ENCODE measurements at regions not wholly inside any gene's neighbourhood (a gene's known extent, or its start where the extent isn't known, plus 50 kb on each side); places are given as distances from the start of the nearest gene placed in this dataset.

DNA sequence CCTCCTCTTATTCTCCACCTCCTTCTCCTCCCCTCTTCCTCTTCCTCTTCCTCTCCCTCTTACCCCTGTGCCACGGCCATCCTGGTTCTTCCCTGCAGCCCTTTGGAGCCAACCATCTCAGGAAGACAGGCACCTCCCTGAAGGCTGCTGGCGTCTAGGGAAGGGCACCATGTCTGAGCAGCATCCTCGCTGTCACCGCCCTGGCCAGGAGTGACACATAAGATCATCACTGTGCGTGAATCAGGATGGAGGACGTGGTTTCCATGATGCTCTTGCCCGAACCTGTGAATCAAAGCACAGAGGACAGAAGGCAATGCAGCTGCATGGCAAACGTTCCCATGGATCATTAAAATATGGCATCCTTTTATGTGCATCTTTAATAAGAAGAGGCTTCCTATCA lies 236.0 kb downstream of the SH3BP4 start:
- TF ChIP-seq, protein P1, sequence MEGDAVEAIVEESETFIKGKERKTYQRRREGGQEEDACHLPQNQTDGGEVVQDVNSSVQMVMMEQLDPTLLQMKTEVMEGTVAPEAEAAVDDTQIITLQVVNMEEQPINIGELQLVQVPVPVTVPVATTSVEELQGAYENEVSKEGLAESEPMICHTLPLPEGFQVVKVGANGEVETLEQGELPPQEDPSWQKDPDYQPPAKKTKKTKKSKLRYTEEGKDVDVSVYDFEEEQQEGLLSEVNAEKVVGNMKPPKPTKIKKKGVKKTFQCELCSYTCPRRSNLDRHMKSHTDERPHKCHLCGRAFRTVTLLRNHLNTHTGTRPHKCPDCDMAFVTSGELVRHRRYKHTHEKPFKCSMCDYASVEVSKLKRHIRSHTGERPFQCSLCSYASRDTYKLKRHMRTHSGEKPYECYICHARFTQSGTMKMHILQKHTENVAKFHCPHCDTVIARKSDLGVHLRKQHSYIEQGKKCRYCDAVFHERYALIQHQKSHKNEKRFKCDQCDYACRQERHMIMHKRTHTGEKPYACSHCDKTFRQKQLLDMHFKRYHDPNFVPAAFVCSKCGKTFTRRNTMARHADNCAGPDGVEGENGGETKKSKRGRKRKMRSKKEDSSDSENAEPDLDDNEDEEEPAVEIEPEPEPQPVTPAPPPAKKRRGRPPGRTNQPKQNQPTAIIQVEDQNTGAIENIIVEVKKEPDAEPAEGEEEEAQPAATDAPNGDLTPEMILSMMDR (IDR thresholded peaks at IDR 0.05): no peak
- no peak for TF ChIP-seq POLR2A (IDR thresholded peaks at IDR 0.05)
